ENCODE measurements at regions not wholly inside any gene's neighbourhood (a gene's known extent, or its start where the extent isn't known, plus 50 kb on each side); places are given as distances from the start of the nearest gene placed in this dataset.

DNA sequence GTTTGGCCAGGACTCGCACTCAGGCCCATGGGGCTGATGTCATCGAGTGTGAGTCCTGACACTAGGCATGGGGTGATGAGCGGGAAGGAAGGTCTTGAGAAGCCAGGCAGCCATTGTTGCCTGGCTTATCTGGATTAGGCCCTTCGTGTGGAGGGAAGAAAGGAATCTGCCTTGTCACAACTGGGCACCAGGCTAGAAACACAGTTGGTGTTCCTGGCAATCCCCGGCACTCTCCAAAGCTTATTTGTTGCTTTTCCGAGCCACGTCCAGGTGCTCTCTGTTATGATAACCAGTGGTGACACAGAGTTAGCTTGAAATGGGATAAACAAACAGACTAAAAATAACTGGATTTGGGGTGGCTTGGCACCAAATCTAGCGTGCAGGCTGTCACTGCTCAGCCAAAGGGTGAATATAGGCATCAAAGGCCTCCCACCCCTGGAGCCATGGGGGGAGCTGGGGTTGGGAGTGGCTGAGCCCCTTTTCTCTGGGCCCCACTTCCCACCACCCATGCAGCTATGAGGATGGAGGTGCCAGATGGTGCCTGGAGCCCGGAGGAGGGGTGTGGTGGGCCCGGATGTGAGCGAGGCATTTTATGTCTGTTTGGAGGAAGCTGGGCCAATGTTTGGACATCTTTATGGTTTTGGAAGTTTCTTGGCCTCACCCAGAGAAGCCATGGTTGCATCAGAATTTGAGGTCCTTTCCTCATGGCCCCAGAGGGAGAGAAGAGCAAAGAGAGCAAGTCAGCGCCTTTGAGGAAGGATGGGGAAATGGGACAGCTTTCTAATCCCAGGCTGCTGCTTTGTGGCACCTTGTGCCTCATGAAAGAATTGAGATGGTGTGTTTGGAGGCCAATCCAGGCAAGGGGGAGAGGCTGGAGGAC, 98.0 kb upstream of the PITX1 start:
- FAIRE-seq (no peak), DNase-seq (ENCODE audit: extremely low spot score, insufficient read length, low read depth) (no peak)

DNA sequence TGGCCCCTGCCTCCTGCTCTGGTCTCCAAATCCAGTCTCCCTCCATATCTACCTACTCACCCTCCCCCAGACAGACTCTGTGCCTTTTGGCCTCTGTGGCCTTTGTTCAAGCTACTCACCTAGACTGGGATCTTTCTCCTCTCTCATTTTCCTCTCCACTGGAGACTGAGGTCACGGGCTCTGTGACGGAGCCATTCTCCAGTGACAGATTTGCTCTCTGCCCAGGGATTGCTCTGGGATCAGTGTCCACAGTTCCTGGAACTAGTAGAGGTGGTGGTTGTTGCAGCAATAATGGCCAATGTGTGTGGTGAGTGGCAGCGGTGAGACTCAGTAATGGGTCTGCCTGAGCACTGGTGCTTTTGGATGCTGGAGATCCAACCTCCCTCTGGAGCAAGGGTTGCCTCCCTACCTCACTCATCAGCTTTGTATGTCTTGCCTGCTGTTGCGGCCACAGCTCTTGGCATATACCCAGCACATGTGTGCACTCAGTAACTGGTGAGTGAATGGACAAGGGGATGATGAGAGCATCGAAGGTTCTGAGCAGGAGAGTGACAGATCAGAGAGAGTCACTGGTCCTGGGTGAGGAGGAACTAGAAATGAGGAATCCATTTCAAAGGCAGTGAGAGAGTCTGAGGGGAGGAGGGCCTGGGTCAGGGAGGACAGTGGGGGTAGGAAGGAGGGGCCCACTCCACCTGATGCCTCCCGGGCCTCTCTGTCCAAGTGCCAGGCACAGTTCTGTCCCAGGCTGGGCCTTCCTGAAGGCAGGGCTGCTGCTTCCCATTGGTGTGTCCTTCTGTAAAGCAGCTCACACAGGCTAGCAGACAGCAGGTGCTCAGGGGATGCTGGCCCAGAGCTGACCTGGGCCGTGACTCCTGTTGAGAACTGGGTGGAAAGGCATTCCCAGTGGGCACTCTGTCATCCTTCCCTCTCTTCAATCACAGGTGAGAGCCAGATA, 96.5 kb upstream of the PITX1 start:
- FAIRE-seq = no peak
- DNase-seq (ENCODE audit: extremely low spot score, insufficient read length, low read depth) = no peak

DNA sequence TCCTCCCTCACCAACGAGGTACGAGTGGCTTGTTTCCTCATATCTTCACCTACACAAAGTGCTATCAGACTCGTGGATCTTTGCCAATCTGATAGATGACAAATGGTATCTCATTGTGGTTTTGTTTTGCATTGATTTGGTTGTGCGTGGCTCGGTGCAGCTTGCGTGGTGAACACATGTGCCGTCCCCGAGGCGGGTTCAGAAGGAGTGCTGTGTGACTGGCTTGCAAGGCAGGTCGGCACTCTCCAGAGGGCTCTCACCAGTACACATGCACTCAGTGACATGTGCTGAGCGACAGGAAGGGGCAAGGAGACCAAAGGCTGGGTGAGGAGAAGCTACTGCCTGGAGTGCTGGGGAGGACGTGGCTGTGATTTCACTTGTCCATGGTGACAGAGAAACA, 95.3 kb upstream of the PITX1 start:
- DNase-seq (ENCODE audit: extremely low spot score, insufficient read length, low read depth) (no peak), FAIRE-seq (no peak)

DNA sequence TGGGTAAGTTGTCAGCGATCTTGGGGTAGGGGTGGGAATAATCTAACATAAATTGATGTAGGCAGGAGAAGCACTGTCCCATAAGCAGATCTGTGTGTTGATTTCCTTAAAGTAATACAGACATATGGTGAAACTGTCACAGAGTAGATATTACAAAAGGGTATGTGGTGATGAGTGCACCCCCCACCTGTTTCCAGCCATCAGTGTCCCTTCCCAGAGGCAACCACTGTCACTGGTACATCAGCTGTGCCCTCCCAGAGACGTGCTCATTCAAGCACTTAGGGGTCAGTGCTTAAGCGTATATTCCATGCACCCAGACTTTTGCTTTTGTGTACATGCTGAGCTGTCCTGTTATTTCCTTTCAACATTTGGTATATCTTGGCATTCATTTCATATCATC, 94.3 kb upstream of the PITX1 start:
- FAIRE-seq = no peak
- no peak for DNase-seq (ENCODE audit: extremely low spot score, insufficient read length, low read depth)

DNA sequence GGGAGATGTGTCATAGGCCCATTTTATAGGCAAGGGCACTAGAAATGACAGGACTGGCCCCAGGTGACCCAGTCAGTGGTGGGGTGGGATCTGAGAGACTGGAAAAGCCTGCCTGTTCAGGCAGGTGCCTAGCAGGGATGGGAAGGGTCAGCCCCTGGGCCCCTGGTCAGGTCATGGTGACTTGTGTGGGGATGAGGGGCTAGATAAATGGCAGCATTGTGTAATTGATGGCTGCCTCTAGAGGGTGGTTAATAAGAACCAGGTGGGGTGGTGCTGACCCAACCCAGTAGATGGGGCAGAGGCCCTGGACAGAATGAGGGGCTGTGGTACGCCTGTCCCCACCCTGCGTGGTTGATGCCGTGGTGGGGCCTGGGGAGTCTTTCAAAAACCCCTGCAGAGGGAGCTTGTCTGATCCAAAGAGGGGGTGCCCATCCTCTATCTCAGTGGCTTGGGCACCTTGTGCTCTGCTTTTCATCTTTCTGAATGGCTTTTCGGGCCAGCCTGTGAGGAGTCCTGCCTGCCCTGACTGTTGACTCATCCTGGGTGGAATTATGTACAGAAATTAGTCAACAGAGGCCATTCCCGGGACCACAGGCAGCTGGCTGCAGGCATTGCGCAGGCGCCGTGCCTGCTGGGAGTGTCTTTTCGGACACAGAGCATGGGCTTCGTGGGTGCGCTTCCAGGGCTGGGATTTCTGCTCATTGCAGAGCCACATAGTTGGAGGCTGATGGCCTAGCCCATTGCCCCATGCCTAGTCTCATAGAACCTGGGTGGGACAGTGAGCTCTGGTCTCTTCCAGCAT, 93.6 kb upstream of the PITX1 start:
- FAIRE-seq = no peak
- no peak for DNase-seq (ENCODE audit: extremely low spot score, insufficient read length, low read depth)

DNA sequence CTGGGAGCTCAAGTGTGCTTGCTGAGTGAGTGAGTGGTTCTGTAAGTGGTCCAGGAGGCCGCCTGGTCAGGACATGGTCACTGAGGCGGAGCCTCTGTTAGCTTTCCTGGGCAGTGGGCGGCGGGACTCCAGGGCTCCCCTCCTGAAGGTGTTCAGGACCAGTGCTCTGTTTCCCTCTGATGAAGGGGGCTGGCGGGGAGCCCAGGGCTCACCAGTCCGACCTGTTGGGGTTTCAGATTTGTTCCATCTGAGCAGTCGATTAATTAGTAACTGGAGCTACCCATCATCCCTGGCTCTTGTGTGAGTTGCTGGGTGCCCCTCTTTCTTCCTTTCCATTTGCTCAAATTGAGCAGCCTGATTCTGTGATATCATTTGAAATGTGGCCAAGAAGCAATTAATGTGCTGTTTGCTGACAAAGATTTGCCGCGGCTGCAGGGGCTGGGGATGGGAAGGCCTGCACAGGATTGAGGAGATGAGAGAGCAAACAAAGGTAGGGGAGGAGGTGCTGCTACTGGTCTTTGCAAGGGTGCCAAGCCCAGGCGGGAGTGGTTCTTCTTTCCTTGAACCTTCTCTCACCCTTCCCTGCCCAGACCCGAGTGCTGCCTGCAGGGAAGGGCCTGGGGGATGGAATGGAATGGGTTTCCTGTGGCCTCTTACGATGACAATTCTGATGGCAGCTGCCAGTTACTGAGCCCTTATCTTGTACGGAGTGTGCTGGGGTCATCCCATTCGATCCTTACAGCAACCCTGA, 92.8 kb upstream of the PITX1 start:
- no peak for DNase-seq (ENCODE audit: extremely low spot score, insufficient read length, low read depth)
- no peak for FAIRE-seq

DNA sequence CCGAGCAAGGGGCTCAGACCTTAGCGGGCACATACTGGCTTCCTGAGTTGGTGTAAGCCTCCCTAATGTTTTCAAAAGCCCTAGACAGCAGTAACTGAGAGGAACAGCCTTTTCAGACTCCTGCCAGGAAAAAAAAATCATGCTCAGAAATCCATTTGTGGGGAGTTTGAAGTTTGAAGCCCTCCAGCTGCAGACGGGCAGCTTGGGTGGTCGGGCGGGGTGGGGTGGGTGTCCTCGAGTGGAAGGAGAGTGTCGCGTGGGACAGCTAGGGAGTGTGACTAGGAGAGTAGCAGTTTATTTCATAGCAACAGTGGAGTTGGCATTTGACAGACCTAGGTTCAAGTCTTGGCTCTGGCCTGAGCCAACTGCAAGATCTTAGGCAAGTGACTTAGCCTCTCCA, 90.7 kb upstream of the PITX1 start:
- DNase-seq (ENCODE audit: extremely low spot score, insufficient read length, low read depth) = no peak
- FAIRE-seq = no peak

DNA sequence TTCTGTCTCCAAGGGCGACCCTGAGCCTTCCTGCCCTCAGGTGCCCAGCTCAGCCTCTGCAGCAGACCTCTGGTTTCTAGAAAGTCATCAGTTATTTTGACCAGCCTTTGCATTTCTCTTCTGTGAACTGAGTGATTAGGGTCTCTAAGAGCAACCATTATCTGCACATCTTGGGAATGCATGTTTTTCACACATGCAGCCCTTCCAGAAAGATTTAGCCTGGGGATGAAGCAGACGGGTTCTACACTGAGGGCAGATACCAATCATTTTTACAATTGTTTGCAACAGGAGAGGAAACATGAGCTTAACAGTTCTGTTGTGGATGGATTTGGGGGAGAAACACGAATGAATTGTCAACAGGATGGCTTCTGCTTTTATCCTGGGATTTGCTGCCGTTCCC, 90.1 kb upstream of the PITX1 start:
- FAIRE-seq (no peak), DNase-seq (ENCODE audit: extremely low spot score, insufficient read length, low read depth) (no peak)

DNA sequence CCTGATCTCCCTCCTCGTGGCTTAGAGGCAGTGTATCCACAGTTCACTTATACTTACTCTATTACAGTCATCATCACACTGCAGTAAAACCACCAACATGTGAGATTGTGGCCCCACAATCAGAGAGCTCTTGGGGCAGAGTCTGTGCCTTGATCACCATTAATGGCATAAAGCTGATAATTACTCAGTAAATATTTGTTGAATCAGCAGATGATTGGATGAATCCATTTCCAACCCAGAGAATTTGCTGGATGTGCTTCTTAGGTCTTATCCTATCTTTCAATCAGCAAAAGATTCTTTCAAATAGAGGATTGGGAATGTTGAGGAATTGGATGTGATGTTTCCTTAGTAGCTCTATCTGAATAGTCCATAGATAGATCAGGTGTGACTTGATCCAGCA, 88.8 kb upstream of the PITX1 start:
- DNase-seq (ENCODE audit: extremely low spot score, insufficient read length, low read depth) = no peak
- FAIRE-seq = no peak

DNA sequence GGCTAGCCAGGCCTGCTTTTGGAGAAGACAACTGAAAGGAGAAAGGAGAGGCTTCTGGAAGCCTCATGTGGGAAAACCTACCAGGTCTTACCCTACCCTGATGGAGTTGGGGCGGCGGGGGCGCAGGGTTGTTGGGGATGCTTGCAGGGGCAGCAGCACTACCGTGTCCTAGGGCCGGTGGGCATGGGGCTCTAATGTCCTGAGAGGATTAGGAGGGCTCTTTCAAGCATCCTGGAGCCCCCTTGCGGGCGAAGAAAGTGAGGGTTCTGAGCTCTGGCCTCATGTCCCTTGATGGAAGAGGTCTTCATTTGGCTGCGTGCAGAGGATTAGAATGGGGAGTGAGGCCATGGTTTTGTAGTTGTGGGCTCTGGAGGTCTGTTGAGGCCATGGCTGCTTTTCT, 86.9 kb upstream of the PITX1 start:
- DNase-seq (ENCODE audit: extremely low spot score, insufficient read length, low read depth) = no peak

DNA sequence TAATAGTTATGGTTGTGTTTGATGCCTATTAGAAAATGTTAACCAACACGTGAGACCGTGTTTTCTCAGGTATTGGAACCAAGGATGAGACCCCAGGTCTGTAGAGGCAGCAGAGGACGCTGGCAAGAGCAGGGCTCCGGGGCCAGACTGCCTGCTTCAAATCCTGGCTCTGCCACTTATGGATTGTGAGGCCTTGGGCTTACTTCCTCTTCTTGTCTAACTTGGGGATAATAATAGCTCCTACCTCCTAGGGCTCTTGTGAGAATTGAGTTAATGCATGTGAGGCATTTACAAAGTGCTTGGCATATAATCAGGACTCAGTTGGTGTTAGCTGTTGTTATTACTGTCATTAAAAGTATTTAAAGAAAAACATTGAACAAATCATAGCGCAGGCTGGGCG, 85.5 kb upstream of the PITX1 start:
- FAIRE-seq (no peak), DNase-seq (ENCODE audit: extremely low spot score, insufficient read length, low read depth) (no peak)

More for the DNA sequence above, 86.9 kb upstream of the PITX1 start:
- no peak for FAIRE-seq

DNA sequence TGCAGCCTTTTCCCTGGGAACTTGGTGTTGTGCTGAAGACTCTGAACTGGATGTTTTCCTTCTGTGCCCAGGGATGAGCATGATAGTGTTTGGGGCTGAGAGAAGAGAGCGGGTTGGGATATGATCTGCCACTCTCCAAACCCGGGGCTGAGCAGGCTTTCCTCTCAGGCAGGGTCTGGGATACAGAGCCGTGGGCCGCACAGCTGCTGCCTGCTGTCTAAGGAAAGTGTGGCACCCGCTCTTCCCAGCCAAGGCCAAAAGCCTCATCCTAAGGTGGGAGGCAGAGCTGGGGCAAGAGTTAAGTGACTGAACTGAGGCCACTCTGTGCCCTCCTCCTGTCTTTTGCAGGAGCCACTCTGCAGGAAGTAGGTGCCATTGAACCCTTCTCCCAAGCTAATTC, 83.6 kb upstream of the PITX1 start:
- FAIRE-seq (no peak), DNase-seq (ENCODE audit: extremely low spot score, insufficient read length, low read depth) (no peak)

DNA sequence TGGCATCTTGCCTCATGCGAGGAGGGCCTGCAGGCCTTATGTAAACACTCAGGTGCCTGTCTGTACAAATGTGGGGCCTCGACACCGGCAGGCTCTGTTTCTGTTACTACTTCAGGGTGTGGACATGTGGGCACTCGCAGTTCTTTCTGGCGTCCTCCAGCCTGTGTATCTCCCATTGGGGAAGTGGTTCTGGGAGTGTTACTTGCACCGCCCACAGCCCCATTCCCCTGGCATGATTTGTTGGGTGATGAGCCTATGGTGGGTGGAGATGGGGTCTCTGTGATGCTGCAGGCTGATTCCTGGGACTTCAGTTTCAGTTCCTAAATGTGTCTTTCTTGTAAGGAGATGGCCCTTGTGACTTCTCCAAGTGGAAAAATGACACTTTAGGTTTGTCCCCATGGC, 82.1 kb upstream of the PITX1 start:
- DNase-seq (ENCODE audit: extremely low spot score, insufficient read length, low read depth) (no peak), FAIRE-seq (no peak)

DNA sequence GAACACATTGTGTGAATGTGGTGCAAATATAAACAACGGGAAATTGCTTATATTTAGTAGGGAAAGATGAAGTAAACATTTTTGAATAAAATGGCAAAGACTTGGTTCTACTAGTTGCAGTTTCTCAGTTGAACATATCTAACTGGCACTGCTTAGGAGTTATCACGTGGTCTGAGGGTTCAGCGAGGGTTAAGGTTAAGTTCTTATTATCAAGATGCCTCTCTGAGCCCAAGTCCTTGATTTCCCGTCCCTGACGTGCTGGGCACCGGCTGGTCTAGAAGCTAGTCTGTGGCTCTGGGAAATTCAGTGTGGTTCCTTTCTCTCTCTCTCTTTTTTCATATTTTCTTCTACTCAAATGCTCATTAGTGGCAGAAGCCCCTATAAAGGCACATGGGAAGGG, 81.6 kb upstream of the PITX1 start:
- FAIRE-seq = no peak
- DNase-seq (ENCODE audit: extremely low spot score, insufficient read length, low read depth) = no peak

DNA sequence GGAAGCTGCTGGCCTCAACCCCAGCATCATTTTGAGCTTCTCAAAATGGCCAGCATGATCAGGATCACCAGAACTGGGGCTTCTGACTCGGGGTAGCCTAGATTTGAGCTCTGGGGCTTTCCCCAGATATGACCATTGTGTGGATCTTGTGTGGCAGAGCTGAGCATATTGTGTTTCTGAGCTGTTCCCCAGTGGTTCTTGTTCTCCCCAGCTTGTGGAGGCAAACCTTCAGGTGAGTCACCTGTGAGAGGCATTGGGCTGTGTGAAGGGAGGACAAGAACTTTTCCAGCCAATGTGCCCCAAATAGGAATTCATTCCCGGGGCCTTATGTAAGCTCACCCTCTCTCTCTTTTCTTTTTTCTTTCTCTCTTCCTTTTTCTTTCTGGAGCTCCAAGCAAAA, 80.7 kb upstream of the PITX1 start:
- DNase-seq (ENCODE audit: extremely low spot score, insufficient read length, low read depth) (no peak), FAIRE-seq (no peak)

DNA sequence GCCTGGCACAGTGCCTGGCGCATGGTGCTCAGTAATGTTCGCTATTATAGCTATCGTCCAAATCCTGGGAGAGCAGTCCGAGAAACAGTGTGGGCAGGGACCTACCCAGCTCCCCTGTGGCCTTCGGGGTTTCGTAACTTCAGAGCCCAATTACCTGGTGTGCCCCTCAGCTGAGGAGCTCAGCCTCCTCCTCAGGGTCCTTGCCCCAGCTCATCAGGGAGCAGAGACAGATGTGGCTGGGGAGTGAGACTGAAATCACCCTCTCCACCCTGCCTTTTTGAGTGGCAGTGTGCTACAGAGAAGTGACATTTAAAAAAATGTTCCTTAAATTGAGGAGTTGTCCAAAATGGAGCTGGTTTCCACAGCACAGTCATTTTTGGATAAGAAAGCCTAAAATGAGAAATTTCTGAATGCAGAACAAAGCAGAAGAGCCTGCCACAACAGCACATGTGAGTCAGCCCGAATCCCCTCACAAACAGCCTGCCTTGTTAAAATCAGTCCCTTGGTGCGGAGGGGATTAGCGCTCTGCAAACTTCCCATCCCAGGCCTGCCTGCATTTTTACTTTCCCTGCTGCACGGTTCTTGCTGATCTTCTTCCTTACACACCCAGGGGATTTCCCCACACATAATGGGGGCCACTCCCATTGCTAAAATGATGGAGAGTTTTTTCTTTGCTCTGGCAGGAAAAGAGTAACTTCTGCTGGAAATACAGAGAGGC, 78.1 kb upstream of the PITX1 start:
- no peak for FAIRE-seq
- DNase-seq (ENCODE audit: extremely low spot score, insufficient read length, low read depth) = no peak

DNA sequence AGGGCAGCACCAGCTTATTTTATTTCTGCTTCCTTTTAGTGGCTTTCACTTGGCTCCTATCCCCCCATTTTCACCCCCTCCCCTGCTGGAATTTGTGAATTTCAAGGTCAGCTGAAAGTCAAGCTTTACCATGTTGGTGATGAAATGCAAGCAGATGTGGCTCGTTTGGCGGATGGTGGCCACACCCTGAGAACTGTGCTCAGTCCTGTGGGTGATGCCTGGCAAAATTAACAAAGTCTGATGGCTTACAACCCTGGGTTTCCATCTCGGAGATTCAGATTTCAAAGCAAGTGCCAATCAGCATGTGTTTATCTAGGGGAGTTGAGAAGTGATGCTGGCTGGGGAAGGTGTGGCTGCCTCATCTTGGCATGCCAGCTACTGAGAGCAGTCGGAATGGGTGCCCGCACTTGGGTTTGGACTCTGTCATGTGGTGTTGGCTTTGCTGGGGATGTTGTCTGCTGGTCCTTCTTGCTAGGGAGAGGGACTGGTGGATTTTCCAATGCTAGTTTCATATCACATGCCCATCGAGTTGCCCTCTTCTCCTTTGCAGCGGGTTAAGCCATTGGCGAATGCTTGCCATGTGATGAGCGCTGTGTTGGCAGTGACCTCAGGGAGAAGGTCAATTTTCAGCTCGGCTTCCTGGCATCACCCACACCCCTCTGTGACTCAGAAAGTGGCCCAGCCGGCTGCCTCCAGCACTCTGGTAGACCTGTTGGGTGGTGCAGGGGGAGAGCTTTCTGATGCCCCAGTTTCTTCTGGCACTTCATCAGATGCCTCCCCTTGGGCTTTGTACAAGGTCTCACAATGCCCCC, 77.0 kb upstream of the PITX1 start:
- DNase-seq (ENCODE audit: extremely low spot score, insufficient read length, low read depth) (no peak), FAIRE-seq (no peak)

DNA sequence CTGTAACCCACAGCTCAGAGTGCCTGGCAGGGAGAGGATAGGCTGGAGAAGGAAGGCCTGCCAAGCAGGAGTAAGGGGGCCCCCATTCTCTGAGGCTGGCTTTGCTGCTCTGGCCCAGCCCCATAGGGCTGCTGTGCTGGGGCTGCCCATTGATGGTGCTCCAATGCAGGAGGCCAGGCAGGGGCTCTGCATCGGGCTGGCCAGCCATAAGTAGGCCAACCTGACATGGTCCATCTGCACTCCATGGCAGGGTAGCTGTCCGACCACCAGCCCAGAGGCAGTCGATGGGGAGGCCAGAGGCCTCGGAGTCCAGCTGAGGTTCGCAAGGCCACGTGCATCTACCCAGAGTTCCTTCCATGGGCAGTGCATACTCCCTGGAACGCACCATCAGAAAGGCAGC, 75.0 kb upstream of the PITX1 start:
- no peak for FAIRE-seq
- DNase-seq (ENCODE audit: extremely low spot score, insufficient read length, low read depth) = no peak

Measured in GM18507 (cell line).